OCI-LY1 (cell line): ENCODE measurements at regions not wholly inside any gene's neighbourhood (a gene's known extent, or its start where the extent isn't known, plus 50 kb on each side); places are given as distances from the start of the nearest gene placed in this dataset.

ENCODE experiments used
- CTCF ChIP-seq: fragments of 200-600 bp; sonication (generic), shearing (Covaris generic); IDR thresholded peaks from 2 replicates; pipeline ENCODE4 v1.5.1; 2017; ENCODE audit warnings: mild to moderate bottlenecking, antibody characterized with exemption, low read length, moderate library complexity, mixed read lengths
- EZH2 ChIP-seq: fragments of 200-600 bp; sonication (generic), shearing (Covaris generic); IDR thresholded peaks from 2 replicates; pipeline ENCODE4 v1.8.0; 2017; ENCODE audit warnings: borderline replicate concordance, mixed run types, mild to moderate bottlenecking, antibody characterized with exemption, low read length, moderate library complexity, mixed read lengths

DNA sequence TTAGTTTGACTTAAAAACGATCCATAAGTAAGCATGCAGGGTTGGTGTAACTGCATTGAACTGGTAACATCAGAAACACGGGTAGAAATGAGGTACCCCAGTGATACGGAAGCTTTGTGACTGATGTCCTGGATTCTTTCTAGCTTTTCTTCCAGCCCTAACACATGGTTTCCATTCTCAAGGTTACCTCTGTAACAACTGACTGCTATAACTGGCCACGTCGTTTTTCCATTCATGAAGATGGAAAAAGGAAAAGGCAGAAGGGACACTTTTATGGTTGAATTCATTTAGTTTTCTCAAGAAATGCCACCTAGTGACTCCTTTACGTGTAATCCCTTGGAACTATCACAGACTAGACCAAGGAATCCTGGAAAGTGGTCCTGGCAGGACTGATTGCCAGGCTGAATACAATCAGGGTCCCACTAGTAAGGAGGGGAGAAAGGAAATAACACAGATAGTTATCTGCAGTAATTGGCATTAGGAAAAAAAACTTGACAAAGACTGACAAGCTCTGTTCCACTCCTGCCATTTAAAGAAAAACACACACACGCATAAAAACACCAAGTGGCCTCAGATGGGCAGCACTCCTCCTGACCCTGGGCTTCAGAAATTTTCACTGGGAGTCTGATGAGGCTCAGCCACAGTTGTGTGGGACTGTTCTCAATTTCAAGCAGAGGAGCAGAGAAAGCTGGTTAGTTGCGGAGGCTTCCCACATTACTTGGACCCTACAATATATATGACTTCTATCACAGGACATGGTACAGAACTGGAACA, 77.5 kb upstream of the ZNF169 start:
- TF ChIP-seq CTCF (no peak), EZH2 (no peak)
